H9 (cell line): ENCODE measurements at regions not wholly inside any gene's neighbourhood (a gene's known extent, or its start where the extent isn't known, plus 50 kb on each side); places are given as distances from the start of the nearest gene placed in this dataset.
A peak's percentile ranks its signal among the peaks of the same experiment; 100 is the strongest.

Source experiments
- DNase-seq: peaks from one replicate; pipeline ENCODE4 v3.0.0-alpha.2; 2017
- H2AFZ ChIP-seq: one replicate; pipeline ENCODE4 v1.6.1; 2013; ENCODE audit warnings: mild to moderate bottlenecking, low read length, control low read depth, moderate library complexity
- H2AK5ac ChIP-seq: 2 replicates; pipeline ENCODE4 v1.6.1; 2013; ENCODE audit warnings: low read length, control low read depth, mixed read lengths; ENCODE audit not compliant: insufficient read length
- H2BK120ac ChIP-seq: one replicate; pipeline ENCODE4 v1.6.1; 2013; ENCODE audit warnings: low read depth, mild to moderate bottlenecking, low read length, control low read depth, inconsistent platforms; ENCODE audit not compliant: poor library complexity, severe bottlenecking
- H2BK12ac ChIP-seq: 2 replicates; pipeline ENCODE4 v1.6.1; 2013; ENCODE audit warnings: low read length, control low read depth, mixed read lengths, low read depth; ENCODE audit not compliant: insufficient read length
- H2BK15ac ChIP-seq: 2 replicates; pipeline ENCODE4 v1.6.1; 2013; ENCODE audit warnings: low read depth, low read length, control low read depth
- H2BK20ac ChIP-seq: one replicate; pipeline ENCODE4 v1.6.1; 2013; ENCODE audit warnings: low read depth, mild to moderate bottlenecking, low read length, control low read depth, inconsistent platforms; ENCODE audit not compliant: poor library complexity, severe bottlenecking
- H2BK5ac ChIP-seq: 2 replicates; pipeline ENCODE4 v1.6.1; 2013; ENCODE audit warnings: low read length, control low read depth, mixed read lengths; ENCODE audit not compliant: insufficient read length
- H3K14ac ChIP-seq: 2 replicates; pipeline ENCODE4 v1.6.1; 2013; ENCODE audit warnings: low read length, control low read depth; ENCODE audit not compliant: insufficient read depth
- H3K18ac ChIP-seq: 2 replicates; pipeline ENCODE4 v1.6.1; 2013; ENCODE audit warnings: low read depth, mild to moderate bottlenecking, mixed read lengths, low read length, control low read depth; ENCODE audit not compliant: insufficient read length
- H3K23ac ChIP-seq: 2 replicates; pipeline ENCODE4 v1.6.1; 2013; ENCODE audit warnings: low read length, control low read depth, mixed read lengths, low read depth; ENCODE audit not compliant: insufficient read length
- H3K23me2 ChIP-seq: 2 replicates; pipeline ENCODE4 v1.6.1; 2013; ENCODE audit warnings: low read depth, mild to moderate bottlenecking, mixed read lengths, low read length, control low read depth; ENCODE audit not compliant: insufficient read length, poor library complexity, severe bottlenecking
- H3K27ac ChIP-seq: 2 replicates; pipeline ENCODE4 v1.5.1; 2013; ENCODE audit warnings: low read length, control low read depth, mixed read lengths, low read depth; ENCODE audit not compliant: insufficient read length
- H3K27me3 ChIP-seq: 2 replicates; pipeline ENCODE4 v1.6.1; 2013; ENCODE audit warnings: low read length, control low read depth, inconsistent platforms; ENCODE audit not compliant: insufficient read depth
- H3K4ac ChIP-seq: 2 replicates; pipeline ENCODE4 v1.6.1; 2013; ENCODE audit warnings: low read depth, mild to moderate bottlenecking, control low read depth, inconsistent platforms, low read length, moderate library complexity
- H3K4me1 ChIP-seq: 2 replicates; pipeline ENCODE4 v1.6.1; 2013; ENCODE audit warnings: low read length, control low read depth, inconsistent platforms; ENCODE audit not compliant: insufficient read depth
- H3K4me2 ChIP-seq: 2 replicates; pipeline ENCODE4 v1.6.1; 2013; ENCODE audit warnings: low read length, control low read depth, mixed read lengths; ENCODE audit not compliant: insufficient read length, insufficient read depth
- H3K56ac ChIP-seq: 2 replicates; pipeline ENCODE4 v1.6.1; 2013; ENCODE audit warnings: low read depth, mild to moderate bottlenecking, mixed read lengths, low read length, control low read depth; ENCODE audit not compliant: insufficient read length
- H3K79me1 ChIP-seq: 2 replicates; pipeline ENCODE4 v1.6.1; 2013; ENCODE audit warnings: low read depth, mild to moderate bottlenecking, moderate library complexity, low read length, control low read depth, inconsistent platforms; ENCODE audit not compliant: insufficient read depth, poor library complexity, severe bottlenecking
- H3K79me2 ChIP-seq: 2 replicates; pipeline ENCODE4 v1.6.1; 2013; ENCODE audit warnings: low read length, control low read depth, inconsistent platforms; ENCODE audit not compliant: insufficient read depth
- H3K9ac ChIP-seq: 2 replicates; pipeline ENCODE4 v1.6.1; 2013; ENCODE audit warnings: low read length, control low read depth, mixed read lengths; ENCODE audit not compliant: insufficient read length; ENCODE audit errors: extremely low read depth
- H3K9me3 ChIP-seq: one replicate; pipeline ENCODE4 v1.6.1; 2013; ENCODE audit warnings: low read depth, low read length, inconsistent platforms; ENCODE audit not compliant: control insufficient read depth
- H3T11ph ChIP-seq: one replicate; pipeline ENCODE4 v1.6.1; 2013; ENCODE audit warnings: mild to moderate bottlenecking, low read length, control low read depth, inconsistent platforms
- H4K20me1 ChIP-seq: one replicate; pipeline ENCODE4 v1.6.1; 2013; ENCODE audit not compliant: control insufficient read depth, insufficient read length, insufficient read depth
- H4K5ac ChIP-seq: 2 replicates; pipeline ENCODE4 v1.6.1; 2013; ENCODE audit warnings: low read depth, mild to moderate bottlenecking, mixed read lengths, low read length, control low read depth; ENCODE audit not compliant: insufficient read length
- H4K8ac ChIP-seq: replicated peaks from 2 replicates; pipeline ENCODE4 v1.6.1; 2013; ENCODE audit warnings: low read length, control low read depth, mixed read lengths, low read depth; ENCODE audit not compliant: insufficient read length
- H4K91ac ChIP-seq: 2 replicates; pipeline ENCODE4 v1.6.1; 2013; ENCODE audit warnings: low read depth, mild to moderate bottlenecking, moderate library complexity, mixed read lengths, low read length, control low read depth; ENCODE audit not compliant: insufficient read length
- H3K27ac Mint-ChIP-seq, 3 experiments: 2 replicates in 2 of 3; 3 replicates in 1 of 3; pipeline ENCODE4 v1.8.0; 2020 to 2021; ENCODE audit warnings: mixed read lengths in 3 of 3, mild to moderate bottlenecking in 1 of 3, moderate library complexity in 1 of 3
- H3K27me3 Mint-ChIP-seq: 2 replicates; pipeline ENCODE4 v1.8.0; 2021; ENCODE audit warnings: low read depth, mild to moderate bottlenecking, moderate library complexity, mixed read lengths
- H3K36me3 Mint-ChIP-seq, 3 experiments: 2 replicates in 2 of 3; 3 replicates in 1 of 3; pipeline ENCODE4 v1.8.0; 2020 to 2021; ENCODE audit warnings: low read depth in 3 of 3, mixed read lengths in 3 of 3; ENCODE audit not compliant: insufficient read depth in 1 of 3
- H3K4me1 Mint-ChIP-seq, 2 experiments: 2 replicates each; pipeline ENCODE4 v1.8.0; 2020; ENCODE audit warnings: mixed read lengths in 2 of 2
- H3K4me3 Mint-ChIP-seq, 2 experiments: 2 replicates in 1 of 2; 3 replicates in 1 of 2; pipeline ENCODE4 v1.8.0; 2020 to 2021; ENCODE audit warnings: mild to moderate bottlenecking in 2 of 2, mixed read lengths in 2 of 2, moderate library complexity in 1 of 2
- H3K9me3 Mint-ChIP-seq, 2 experiments: 2 replicates in 1 of 2; 3 replicates in 1 of 2; pipeline ENCODE4 v1.8.0; 2020; ENCODE audit warnings: mild to moderate bottlenecking in 2 of 2, mixed read lengths in 2 of 2, moderate library complexity in 1 of 2
- CTCF ChIP-seq: fragments of 200-600 bp; sonication (generic); conservative IDR thresholded peaks from 3 replicates; pipeline ENCODE4 v1.8.0; 2021; ENCODE audit warnings: antibody characterized with exemption, mild to moderate bottlenecking
- WGBS: extraction: QIAGEN DNeasy Blood & Tissue Kit; methylation state at CpG from one replicate; pipeline ENCODE4 v1.1.7; 2013; ENCODE audit warnings: missing lambda C conversion rate, low lambda C conversion rate, mixed read lengths; ENCODE audit not compliant: insufficient read length; ENCODE audit errors: extremely low coverage; 5-methylcytosine and 5-hydroxymethylcytosine counted together

GRCh38 chr2:176763851-176764404, 448.7 kb upstream of the HNRNPA3 start:
- Mint-ChIP-seq H3K27ac (peak overlapping the region; percentile 97 to 99 (median 97)), H3K4me1 (peaks cover 49% of the 10 kb centered on the region in 2 experiments), H3K36me3 (peaks cover 0 to 7% (median 0%) of the 10 kb centered on the region in 3 experiments; a peak in 2 of 7 replicates), H3K9me3 (peaks cover 0 to 3% of the 10 kb centered on the region in 2 experiments; a peak in 3 of 5 replicates), H3K27me3 (peaks cover 1% of the 10 kb centered on the region; the same call in 1 of the 2 replicates), H3K4me3 (peak overlapping the region; percentile 29 to 67)
- H2AK5ac ChIP-seq = no peak overlapping the region
- no peaks in the 10 kb centered on the region for H3K23me2 ChIP-seq
- H3K4me1 ChIP-seq = peaks cover 15% of the 10 kb centered on the region
- DNase-seq = peak; percentile 86
- H2BK20ac ChIP-seq = no peak overlapping the region
- no peak overlapping the region for H2AFZ ChIP-seq
- H4K8ac ChIP-seq = no peak overlapping the region
- H3K56ac ChIP-seq = no peak overlapping the region
- WGBS = no CpG with 5 or more reads among the region's 7 CpGs
- H3K4ac ChIP-seq = no peak overlapping the region
- no peaks in the 10 kb centered on the region for H3K79me2 ChIP-seq
- H2BK120ac ChIP-seq = no peak overlapping the region
- H3K27me3 ChIP-seq = no peaks in the 10 kb centered on the region; the same call in none of the 2 replicates
- peak overlapping the region; percentile 35 for H3K4me2 ChIP-seq
- no peaks in the 10 kb centered on the region for H3K79me1 ChIP-seq
- no peak overlapping the region for H4K91ac ChIP-seq
- TF ChIP-seq CTCF = no peak
- peak overlapping the region; percentile 34 for H3K9ac ChIP-seq
- no peaks in the 10 kb centered on the region for H3K9me3 ChIP-seq
- no peak overlapping the region for H2BK5ac ChIP-seq
- no peak overlapping the region for H3K23ac ChIP-seq
- no peak overlapping the region for H2BK15ac ChIP-seq
- H3K18ac ChIP-seq = peak overlapping the region; percentile 78
- no peak overlapping the region for H3K14ac ChIP-seq
- no peak overlapping the region for H4K5ac ChIP-seq
- H2BK12ac ChIP-seq = no peak overlapping the region
- no peak overlapping the region for H3T11ph ChIP-seq
- H3K27ac ChIP-seq = peak overlapping the region; percentile 97
- no peaks in the 10 kb centered on the region for H4K20me1 ChIP-seq
